Aorta (tissue), 5 donors: ENCODE measurements at regions not wholly inside any gene's neighbourhood (a gene's known extent, or its start where the extent isn't known, plus 50 kb on each side); places are given as distances from the start of the nearest gene placed in this dataset.

Experiments used
- ATAC-seq: fragments of 200-7000 bp; cut with Tn5 transposase; one replicate; pipeline ENCODE4 v1.9.1; 2022; ENCODE audit warnings: moderate library complexity; ENCODE audit not compliant: low FRiP score
- DNase-seq, 2 donors: peaks; one replicate each; pipeline ENCODE4 v3.0.0-alpha.2; 2020
- H3K27ac ChIP-seq, 2 donors: one replicate each; pipeline ENCODE4 v1.5.1; 2013; ENCODE audit warnings: low read length in 2 of 2, mild to moderate bottlenecking in 2 of 2, moderate library complexity in 2 of 2, control low read depth in 1 of 2, inconsistent platforms in 1 of 2, low read depth in 1 of 2
- H3K27me3 ChIP-seq, 2 donors: one replicate each; pipeline ENCODE4 v1.6.1; 2013; ENCODE audit warnings: control low read depth in 1 of 2, low read length in 1 of 2, mild to moderate bottlenecking in 1 of 2, moderate library complexity in 1 of 2; ENCODE audit not compliant: insufficient read depth in 2 of 2, control insufficient read depth in 1 of 2
- H3K36me3 ChIP-seq, 2 donors: one replicate each; pipeline ENCODE4 v1.6.1; 2013; ENCODE audit warnings: control low read depth in 1 of 2, low read length in 1 of 2, mild to moderate bottlenecking in 1 of 2; ENCODE audit not compliant: insufficient read depth in 2 of 2, control insufficient read depth in 1 of 2
- H3K4me1 ChIP-seq, 2 donors: one replicate each; pipeline ENCODE4 v1.6.1; 2013; ENCODE audit warnings: low read length in 2 of 2, control low read depth in 1 of 2, mild to moderate bottlenecking in 1 of 2, moderate library complexity in 1 of 2; ENCODE audit not compliant: insufficient read depth in 2 of 2, control insufficient read depth in 1 of 2
- H3K4me3 ChIP-seq, 2 donors: one replicate each; pipeline ENCODE4 v1.5.1; 2013; ENCODE audit warnings: low read length in 2 of 2, control low read depth in 1 of 2, mild to moderate bottlenecking in 1 of 2
- H3K9me3 ChIP-seq: one replicate; pipeline ENCODE4 v1.6.1; 2013; ENCODE audit warnings: mild to moderate bottlenecking, low read length; ENCODE audit not compliant: control insufficient read depth
- WGBS, 2 donors: extraction: QIAGEN DNeasy Blood & Tissue Kit; methylation state at CpG; one replicate each; pipeline ENCODE4 v1.1.7; 2013; 5-methylcytosine and 5-hydroxymethylcytosine counted together
- intact Hi-C, 2 donors: fragments of 100-400 bp; cut with DNase I; formaldehyde crosslinking; loops; one replicate each; pipeline versions ENCODE4 v1.14.2 to v1.15.0; 2022
- donor health status: healthy with polysubstance abuse.
- donor health status: Bipolar disorder and iron deficiency.
- donor health status: DM: no; HTN: no; CAD: no.
- donor health status: DM: no; HTN: no; CAD: no.
- donor health status: DM: yes; HTN: yes; CAD: no.

- no peaks in the 10 kb centered on the region for H3K27me3 ChIP-seq
- intact Hi-C loops = no loop called here
- ATAC-seq = no peak
These were observed 886.7 kb upstream of the TMPRSS15 start for GRCh38 chr21:19290328-19290727.

GRCh38 chr21:19320291-19320690 is 916.7 kb upstream of the TMPRSS15 start:
- intact Hi-C loops = no loop called here
- no peaks in the 10 kb centered on the region for H3K27me3 ChIP-seq
- ATAC-seq = no peak
- H3K27ac ChIP-seq = no peak overlapping the region
- no peak overlapping the region for H3K4me3 ChIP-seq
- no peaks in the 10 kb centered on the region for H3K4me1 ChIP-seq
- H3K36me3 ChIP-seq = no peaks in the 10 kb centered on the region
- no peak for DNase-seq
- H3K9me3 ChIP-seq = no peaks in the 10 kb centered on the region
- 70 to 85% methylated on average over 1 of the region's 1 CpG for WGBS, 2 donors

More at GRCh38 chr21:19290328-19290727, 886.7 kb upstream of the TMPRSS15 start:
- no peak overlapping the region for H3K4me3 ChIP-seq
- no peaks in the 10 kb centered on the region for H3K4me1 ChIP-seq
- no peak overlapping the region for H3K27ac ChIP-seq
- no peak for DNase-seq
- H3K36me3 ChIP-seq = no peaks in the 10 kb centered on the region
- H3K9me3 ChIP-seq = no peaks in the 10 kb centered on the region

- Histone ChIP-seq H3K4me3 (no peak overlapping the region), H3K9me3 (no peaks in the 10 kb centered on the region), H3K4me1 (no peaks in the 10 kb centered on the region), H3K27ac (no peak overlapping the region), H3K36me3 (no peaks in the 10 kb centered on the region), H3K27me3 (no peaks in the 10 kb centered on the region)
- DNase-seq (no peak), ATAC-seq (no peak)
- intact Hi-C loops = no loop called here
- WGBS, 2 donors = 51 to 53% methylated on average over 3 of the region's 3 CpGs
These were observed 918.1 kb upstream of the TMPRSS15 start for GRCh38 chr21:19321688-19322087.

- no peaks in the 10 kb centered on the region for H3K36me3 ChIP-seq
- H3K9me3 ChIP-seq = no peaks in the 10 kb centered on the region
- no peak overlapping the region for H3K4me3 ChIP-seq
- H3K27me3 ChIP-seq = no peaks in the 10 kb centered on the region
- H3K4me1 ChIP-seq = no peaks in the 10 kb centered on the region
- intact Hi-C loops = no loop called here
- WGBS, 2 donors = 41 to 43% methylated on average over 1 of the region's 1 CpG
- no peak for DNase-seq
- ATAC-seq = no peak
- H3K27ac ChIP-seq = no peak overlapping the region
These were observed 918.8 kb upstream of the TMPRSS15 start for GRCh38 chr21:19322360-19322759.

GRCh38 chr21:19326531-19327319 is 923.1 kb upstream of the TMPRSS15 start:
- WGBS, 2 donors = 71 to 73% methylated on average over 6 of the region's 6 CpGs
- H3K4me3 ChIP-seq = no peak overlapping the region
- no peak for DNase-seq
- no peaks in the 10 kb centered on the region for H3K9me3 ChIP-seq
- no peaks in the 10 kb centered on the region for H3K4me1 ChIP-seq
- no peak for ATAC-seq
- H3K27ac ChIP-seq = no peak overlapping the region
- no peaks in the 10 kb centered on the region for H3K36me3 ChIP-seq
- intact Hi-C loops = no loop called here
- no peaks in the 10 kb centered on the region for H3K27me3 ChIP-seq

GRCh38 chr21:19328954-19329353 is 925.4 kb upstream of the TMPRSS15 start:
- Histone ChIP-seq H3K27me3 (no peaks in the 10 kb centered on the region), H3K4me1 (no peaks in the 10 kb centered on the region), H3K36me3 (no peaks in the 10 kb centered on the region), H3K4me3 (no peak overlapping the region), H3K27ac (no peak overlapping the region), H3K9me3 (peaks cover 2% of the 10 kb centered on the region)
- 78 to 87% methylated on average over 5 of the region's 5 CpGs for WGBS, 2 donors
- ATAC-seq (no peak), DNase-seq (no peak)
- intact Hi-C loops = no loop called here

- ATAC-seq (no peak), DNase-seq (no peak)
- Histone ChIP-seq H3K36me3 (no peaks in the 10 kb centered on the region), H3K9me3 (no peaks in the 10 kb centered on the region), H3K4me3 (no peak overlapping the region), H3K4me1 (no peaks in the 10 kb centered on the region), H3K27ac (no peak overlapping the region), H3K27me3 (no peaks in the 10 kb centered on the region)
- intact Hi-C loops = no loop called here
- 56 to 66% methylated on average over 2 of the region's 2 CpGs for WGBS, 2 donors
These were observed 936.7 kb upstream of the TMPRSS15 start for GRCh38 chr21:19340303-19340702.

- intact Hi-C loops = no loop called here
- no peaks in the 10 kb centered on the region for H3K36me3 ChIP-seq
- no peaks in the 10 kb centered on the region for H3K27me3 ChIP-seq
- no peak for ATAC-seq
- no peak overlapping the region for H3K4me3 ChIP-seq
- H3K4me1 ChIP-seq = no peaks in the 10 kb centered on the region
- H3K27ac ChIP-seq = no peak overlapping the region
- H3K9me3 ChIP-seq = no peaks in the 10 kb centered on the region
- DNase-seq = no peak
- 76 to 79% methylated on average over 5 of the region's 5 CpGs for WGBS, 2 donors
These were observed 937.4 kb upstream of the TMPRSS15 start for GRCh38 chr21:19340954-19341353.

GRCh38 chr21:19343711-19344110 is 940.1 kb upstream of the TMPRSS15 start:
- WGBS, 2 donors = 40 to 53% methylated on average over 2 of the region's 2 CpGs
- H3K9me3 ChIP-seq = no peaks in the 10 kb centered on the region
- H3K27me3 ChIP-seq = no peaks in the 10 kb centered on the region
- no peaks in the 10 kb centered on the region for H3K4me1 ChIP-seq
- no peak overlapping the region for H3K4me3 ChIP-seq
- ATAC-seq (no peak), DNase-seq (no peak)
- intact Hi-C loops = no loop called here
- H3K27ac ChIP-seq = no peak overlapping the region
- H3K36me3 ChIP-seq = no peaks in the 10 kb centered on the region
